CD4-positive, alpha-beta T cell (primary cell): ENCODE measurements at regions not wholly inside any gene's neighbourhood (a gene's known extent, or its start where the extent isn't known, plus 50 kb on each side); places are given as distances from the start of the nearest gene placed in this dataset.

ENCODE experiments used
- ATAC-seq: fragments of 200-7000 bp; cut with Tn5 transposase; one replicate; pipeline ENCODE4 v1.10.0; 2022; ENCODE audit warnings: mild to moderate bottlenecking; ENCODE audit not compliant: poor library complexity
- CTCF ChIA-PET: fragments of 350-600 bp; sonication (Branson Sonifier 250); formaldehyde crosslinking; loops from one replicate; lab custom pipeline; 2021; ENCODE audit warnings: antibody characterized with exemption, inconsistent platforms; lab: Charles Lee
- POLR2A ChIA-PET: fragments of 350-600 bp; sonication (Branson Sonifier 250); formaldehyde crosslinking; loops from one replicate; lab custom pipeline; 2021; ENCODE audit warnings: antibody characterized with exemption, inconsistent platforms; lab: Charles Lee
- DNase-seq, 14 experiments: peaks; one replicate each; pipeline ENCODE4 v3.0.0-alpha.2; 2013 to 2020; ENCODE audit warnings: mixed read lengths in 2 of 14
- H3K27ac ChIP-seq, 2 donors: one replicate each; pipeline versions ENCODE4 v1.5.1 to v1.7.0; 2013; ENCODE audit warnings: low read length in 2 of 2, low read depth in 1 of 2, mild to moderate bottlenecking in 1 of 2
- H3K27me3 ChIP-seq, 2 experiments: 1 replicate in 1 of 2; 2 replicates in 1 of 2; pipeline versions ENCODE4 v1.6.1 to v1.7.0; 2013; ENCODE audit warnings: low read length in 2 of 2, control low read depth in 1 of 2, mild to moderate bottlenecking in 1 of 2, moderate library complexity in 1 of 2; ENCODE audit not compliant: insufficient read depth in 2 of 2, control insufficient read depth in 1 of 2
- H3K36me3 ChIP-seq: one replicate; pipeline ENCODE4 v1.6.1; 2013; ENCODE audit warnings: low read length, control low read depth; ENCODE audit not compliant: insufficient read depth
- H3K4me1 ChIP-seq: one replicate; pipeline ENCODE4 v1.6.1; 2013; ENCODE audit warnings: low read length, control low read depth; ENCODE audit not compliant: insufficient read depth
- H3K4me3 ChIP-seq: one replicate; pipeline ENCODE4 v1.5.1; 2013; ENCODE audit warnings: mild to moderate bottlenecking, low read length, moderate library complexity
- H3K9me3 ChIP-seq, 2 experiments: 1 replicate in 1 of 2; 2 replicates in 1 of 2; pipeline versions ENCODE4 v1.6.1 to v1.7.0; 2013; ENCODE audit warnings: low read length in 2 of 2, mild to moderate bottlenecking in 2 of 2, control low read depth in 1 of 2, moderate library complexity in 1 of 2; ENCODE audit not compliant: control insufficient read depth in 1 of 2, insufficient read depth in 1 of 2
- H3K27ac Mint-ChIP-seq: one replicate; pipeline ENCODE4 v1.8.0; 2020; ENCODE audit warnings: mixed read lengths
- H3K27me3 Mint-ChIP-seq: one replicate; pipeline ENCODE4 v1.8.0; 2021; ENCODE audit warnings: mixed read lengths
- H3K36me3 Mint-ChIP-seq: one replicate; pipeline ENCODE4 v1.8.0; 2021; ENCODE audit warnings: low read depth, mixed read lengths
- H3K4me1 Mint-ChIP-seq: one replicate; pipeline ENCODE4 v1.8.0; 2021; ENCODE audit warnings: low read depth, mixed read lengths
- H3K4me3 Mint-ChIP-seq: one replicate; pipeline ENCODE4 v1.8.0; 2020; ENCODE audit warnings: mild to moderate bottlenecking, mixed read lengths
- H3K9me3 Mint-ChIP-seq: one replicate; pipeline ENCODE4 v1.8.0; 2020; ENCODE audit warnings: mixed read lengths
- CTCF ChIP-seq: fragments of 200-600 bp; IDR thresholded peaks from one replicate; pipeline ENCODE4 v1.8.0; 2022; ENCODE audit warnings: antibody characterized with exemption, mild to moderate bottlenecking
- intact Hi-C, 2 experiments: fragments of 100-400 bp; cut with DNase I in 1 of 2; cut with micrococcal nuclease in 1 of 2; formaldehyde crosslinking; loops; one replicate each; pipeline versions ENCODE4 v1.15.1 to v1.9.0; 2023 to 2025; cut with DNase I, micrococcal nuclease

- Histone ChIP-seq H3K36me3 (no peaks in the 10 kb centered on the region), H3K4me3 (no peak overlapping the region), H3K27me3 (no peaks in the 10 kb centered on the region), H3K9me3 (no peaks in the 10 kb centered on the region), H3K27ac (no peak overlapping the region), H3K4me1 (peaks cover 5% of the 10 kb centered on the region)
- Mint-ChIP-seq H3K36me3 (no peaks in the 10 kb centered on the region), H3K27me3 (no peaks in the 10 kb centered on the region), H3K4me1 (peaks cover 9% of the 10 kb centered on the region), H3K4me3 (no peak overlapping the region), H3K27ac (no peak overlapping the region), H3K9me3 (no peaks in the 10 kb centered on the region)
- DNase-seq (no peak), ATAC-seq (no peak)
- no peak for TF ChIP-seq CTCF
- ChIA-PET POLR2A (no interaction called here), CTCF (no interaction called here)
- intact Hi-C loops, result no loop called here
These were observed 488.9 kb upstream of the JARID2 start for GRCh38 chr6:14757014-14757413.

- Mint-ChIP-seq H3K36me3 (no peaks in the 10 kb centered on the region), H3K4me1 (peaks cover 9% of the 10 kb centered on the region), H3K4me3 (no peak overlapping the region), H3K27ac (no peak overlapping the region), H3K27me3 (no peaks in the 10 kb centered on the region), H3K9me3 (no peaks in the 10 kb centered on the region)
- Histone ChIP-seq H3K4me3 (no peak overlapping the region), H3K4me1 (peaks cover 5% of the 10 kb centered on the region), H3K9me3 (no peaks in the 10 kb centered on the region), H3K27me3 (no peaks in the 10 kb centered on the region), H3K36me3 (no peaks in the 10 kb centered on the region), H3K27ac (no peak overlapping the region)
- DNase-seq (no peak), ATAC-seq (no peak)
- ChIA-PET CTCF (no interaction called here), POLR2A (no interaction called here)
- intact Hi-C loops, result no loop called here
- TF ChIP-seq CTCF, result no peak
These were observed 488.5 kb upstream of the JARID2 start for GRCh38 chr6:14757418-14757817.

- Histone ChIP-seq H3K4me1 (peaks cover 5% of the 10 kb centered on the region), H3K27me3 (no peaks in the 10 kb centered on the region), H3K36me3 (no peaks in the 10 kb centered on the region), H3K4me3 (no peak overlapping the region), H3K27ac (no peak overlapping the region), H3K9me3 (no peaks in the 10 kb centered on the region)
- Mint-ChIP-seq H3K9me3 (no peaks in the 10 kb centered on the region), H3K4me1 (peaks cover 9% of the 10 kb centered on the region), H3K36me3 (no peaks in the 10 kb centered on the region), H3K27me3 (no peaks in the 10 kb centered on the region), H3K4me3 (no peak overlapping the region), H3K27ac (no peak overlapping the region)
- intact Hi-C loops, result no loop called here
- no peak for TF ChIP-seq CTCF
- DNase-seq, result peak in 2 of 14 experiments; percentile 23 to 37
- POLR2A ChIA-PET, result no interaction called here
- CTCF ChIA-PET, result no interaction called here
- no peak for ATAC-seq
These were observed 487.3 kb upstream of the JARID2 start for GRCh38 chr6:14758421-14759081.
